Stimulated activated memory B cell treated with anti-CD40 and anti-IgM and Interleukin-4, amounts not matched to agents 10 μg/mL and 1 μg/mL and 100 μg/mL, for 72 hours (primary cell): ENCODE measurements at regions not wholly inside any gene's neighbourhood (a gene's known extent, or its start where the extent isn't known, plus 50 kb on each side); places are given as distances from the start of the nearest gene placed in this dataset.
"Not testable (repeated sequence)": the region's sequence is repeated elsewhere in the genome, so short reads cannot be mapped to it uniquely, and the experiment has no call there.

Source experiments
- ATAC-seq: fragments of 150-1000 bp; cut with Tn5 transposase; 2 replicates; pipeline ENCODE4 v1.10.0; 2021
- H3K27ac Mint-ChIP-seq: one replicate; pipeline ENCODE4 v1.8.0; 2022; ENCODE audit warnings: mild to moderate bottlenecking, mixed read lengths
- H3K27me3 Mint-ChIP-seq: one replicate; pipeline ENCODE4 v1.8.0; 2022; ENCODE audit warnings: mixed read lengths
- H3K36me3 Mint-ChIP-seq: one replicate; pipeline ENCODE4 v1.8.0; 2022; ENCODE audit warnings: mixed read lengths
- H3K4me1 Mint-ChIP-seq: one replicate; pipeline ENCODE4 v1.8.0; 2022; ENCODE audit warnings: mixed read lengths
- H3K4me3 Mint-ChIP-seq: one replicate; pipeline ENCODE4 v1.8.0; 2022; ENCODE audit warnings: mild to moderate bottlenecking, moderate library complexity, mixed read lengths
- H3K9me3 Mint-ChIP-seq: one replicate; pipeline ENCODE4 v1.8.0; 2022; ENCODE audit warnings: mixed read lengths

DNA sequence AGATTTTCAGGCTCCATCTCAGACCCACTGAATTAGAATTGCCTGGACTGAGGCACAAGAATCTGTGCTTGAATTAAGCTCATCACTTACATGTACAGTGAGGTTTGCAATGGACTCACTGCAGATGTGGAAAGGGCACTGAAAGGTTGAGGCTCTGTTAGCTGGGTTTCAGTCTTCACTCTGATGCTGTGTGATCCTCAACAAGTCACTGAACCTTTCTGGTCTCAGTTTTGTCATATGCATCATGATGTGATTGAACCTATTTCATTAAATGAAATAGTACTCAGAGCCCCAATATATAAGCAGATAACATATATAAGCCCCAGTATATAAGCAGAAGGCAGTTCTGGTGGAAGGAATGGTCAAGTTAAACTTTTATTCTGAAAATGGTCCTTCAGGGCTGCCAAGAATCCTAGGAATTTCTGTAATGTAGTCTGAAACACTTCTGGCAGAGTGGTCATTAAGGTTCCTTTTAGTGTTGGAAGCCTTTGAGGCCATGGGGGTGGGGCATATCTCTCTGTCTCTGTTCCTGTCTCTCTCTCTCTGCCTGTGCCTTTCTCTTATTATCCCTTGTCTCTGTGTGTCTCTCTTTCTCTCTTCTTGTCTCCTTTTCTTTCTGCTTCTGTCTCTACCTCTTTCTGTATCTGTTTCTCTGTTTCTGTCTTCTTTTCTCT is 110.4 kb downstream of the ADCYAP1 start:
- no peak for ATAC-seq
- H3K27me3 Mint-ChIP-seq, result no peaks in the 10 kb centered on the region
- no peaks in the 10 kb centered on the region for H3K9me3 Mint-ChIP-seq
- no peaks in the 10 kb centered on the region for H3K4me1 Mint-ChIP-seq
- H3K27ac Mint-ChIP-seq, result no peak overlapping the region
- no peaks in the 10 kb centered on the region for H3K36me3 Mint-ChIP-seq
- H3K4me3 Mint-ChIP-seq, result no peak overlapping the region

DNA sequence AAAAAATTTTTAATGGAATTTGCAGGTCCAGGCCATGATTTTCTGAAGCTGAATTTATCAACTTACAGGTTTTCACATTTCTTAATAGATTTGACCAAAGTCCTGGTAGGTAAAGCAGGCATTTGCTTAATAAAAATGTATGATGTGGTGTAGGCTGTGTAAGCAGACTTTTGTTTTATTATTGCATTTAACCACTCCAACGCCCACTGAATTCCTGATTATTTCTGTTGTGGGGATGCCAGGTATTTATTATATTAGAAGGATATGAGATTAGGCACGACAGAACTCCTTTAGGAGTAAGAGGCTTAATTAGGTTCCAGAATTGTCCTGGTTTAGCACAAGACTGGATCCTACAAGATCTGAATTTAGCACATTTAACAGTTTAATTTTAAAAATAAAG is 111.1 kb downstream of the ADCYAP1 start:
- Mint-ChIP-seq H3K27me3 (no peaks in the 10 kb centered on the region), H3K4me1 (no peaks in the 10 kb centered on the region), H3K9me3 (no peaks in the 10 kb centered on the region), H3K36me3 (no peaks in the 10 kb centered on the region), H3K27ac (no peak overlapping the region), H3K4me3 (no peak overlapping the region)
- ATAC-seq, result no peak

- Mint-ChIP-seq H3K27ac (no peak overlapping the region), H3K36me3 (no peaks in the 10 kb centered on the region), H3K4me1 (no peaks in the 10 kb centered on the region), H3K9me3 (no peaks in the 10 kb centered on the region), H3K27me3 (no peaks in the 10 kb centered on the region), H3K4me3 (no peak overlapping the region)
- no peak for ATAC-seq
Observed at GRCh38 chr18:1017227-1018058, 112.8 kb downstream of the ADCYAP1 start.

GRCh38 chr18:1018181-1018681 is 113.6 kb downstream of the ADCYAP1 start:
- Mint-ChIP-seq H3K36me3 (no peaks in the 10 kb centered on the region), H3K27ac (no peak overlapping the region), H3K9me3 (no peaks in the 10 kb centered on the region), H3K27me3 (no peaks in the 10 kb centered on the region), H3K4me1 (no peaks in the 10 kb centered on the region), H3K4me3 (no peak overlapping the region)
- no peak for ATAC-seq

DNA sequence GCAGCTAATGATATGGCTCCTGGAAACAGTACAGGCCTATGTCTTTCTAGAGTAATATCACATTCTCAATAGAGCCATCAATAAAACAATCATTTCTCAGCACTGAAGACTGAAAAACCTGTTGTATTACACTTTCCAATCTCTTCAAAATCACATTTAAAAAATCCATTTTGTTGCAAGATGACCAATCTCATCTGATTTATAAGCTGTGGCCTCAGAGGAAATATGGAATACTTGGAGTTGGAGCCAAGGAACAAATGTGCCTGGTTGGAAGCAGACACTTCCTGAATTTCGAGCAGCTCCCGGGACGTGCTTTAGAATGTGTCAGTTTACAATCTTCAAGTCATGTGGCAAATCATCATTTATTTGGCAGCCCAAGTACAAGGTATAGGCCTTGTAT is 114.5 kb downstream of the ADCYAP1 start:
- no peaks in the 10 kb centered on the region for H3K9me3 Mint-ChIP-seq
- no peaks in the 10 kb centered on the region for H3K27me3 Mint-ChIP-seq
- no peak overlapping the region for H3K4me3 Mint-ChIP-seq
- H3K27ac Mint-ChIP-seq, result no peak overlapping the region
- H3K4me1 Mint-ChIP-seq, result no peaks in the 10 kb centered on the region
- no peak for ATAC-seq
- H3K36me3 Mint-ChIP-seq, result no peaks in the 10 kb centered on the region

DNA sequence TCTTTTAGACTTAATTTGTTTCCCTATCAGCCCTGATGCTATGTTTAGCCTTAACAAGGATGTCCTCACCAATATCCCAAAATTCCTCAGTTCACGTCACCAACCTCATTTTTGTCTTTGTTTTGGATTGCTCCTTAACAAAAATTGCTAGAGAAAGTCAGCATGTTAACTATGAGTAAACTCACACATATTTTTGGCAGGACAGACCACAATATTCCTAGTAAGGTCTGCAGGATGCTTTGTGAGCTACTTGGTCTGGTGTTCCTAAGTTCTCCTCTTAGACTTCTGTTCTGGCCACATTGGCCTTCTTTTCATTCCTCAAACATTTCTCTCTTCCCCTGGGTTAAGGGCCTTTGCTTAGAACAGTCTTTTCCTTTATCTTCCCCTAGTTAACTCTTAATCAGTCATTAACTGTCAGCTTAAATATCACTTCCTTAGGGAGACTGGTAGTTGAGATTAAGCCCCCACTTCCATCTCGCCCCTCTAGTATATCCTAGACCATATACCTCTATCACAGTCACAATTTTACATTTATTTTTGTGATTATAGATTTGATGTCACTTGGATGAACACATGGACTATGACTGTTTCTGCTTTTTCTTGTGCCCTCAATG is 116.2 kb downstream of the ADCYAP1 start:
- Mint-ChIP-seq H3K4me1 (no peaks in the 10 kb centered on the region), H3K4me3 (no peak overlapping the region), H3K27me3 (no peaks in the 10 kb centered on the region), H3K36me3 (no peaks in the 10 kb centered on the region), H3K9me3 (no peaks in the 10 kb centered on the region), H3K27ac (no peak overlapping the region)
- no peak for ATAC-seq

DNA sequence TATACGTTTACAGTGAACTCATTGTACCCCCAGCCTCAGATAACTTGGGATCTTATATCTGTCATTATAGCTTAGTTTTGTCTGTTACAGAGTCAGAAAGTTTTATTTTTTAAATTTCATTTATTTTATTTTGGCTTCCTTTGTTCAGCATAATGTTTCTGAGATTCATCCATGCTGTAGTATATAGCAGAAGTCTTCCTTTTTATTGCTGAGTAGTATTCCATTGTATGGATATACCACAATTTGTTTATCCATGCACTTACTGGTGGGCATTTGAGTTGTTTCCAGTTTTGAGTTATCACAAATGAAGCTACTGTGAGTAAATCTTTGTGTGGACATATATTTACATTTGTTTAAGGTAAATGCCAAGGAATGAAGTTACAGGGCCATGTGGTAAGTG is 122.3 kb downstream of the ADCYAP1 start:
- no peak overlapping the region for H3K27ac Mint-ChIP-seq
- H3K9me3 Mint-ChIP-seq, result peaks cover 12% of the 10 kb centered on the region
- ATAC-seq, result no peak
- H3K4me3 Mint-ChIP-seq, result no peak overlapping the region
- H3K27me3 Mint-ChIP-seq, result no peaks in the 10 kb centered on the region
- H3K36me3 Mint-ChIP-seq, result no peaks in the 10 kb centered on the region
- H3K4me1 Mint-ChIP-seq, result no peaks in the 10 kb centered on the region

GRCh38 chr18:1033092-1033491 is 128.4 kb downstream of the ADCYAP1 start:
- H3K36me3 Mint-ChIP-seq, H3K27ac Mint-ChIP-seq, H3K27me3 Mint-ChIP-seq, H3K4me3 Mint-ChIP-seq, ATAC-seq, H3K4me1 Mint-ChIP-seq: not testable (repeated sequence)
- H3K9me3 Mint-ChIP-seq, result peaks cover 14% of the 10 kb centered on the region

DNA sequence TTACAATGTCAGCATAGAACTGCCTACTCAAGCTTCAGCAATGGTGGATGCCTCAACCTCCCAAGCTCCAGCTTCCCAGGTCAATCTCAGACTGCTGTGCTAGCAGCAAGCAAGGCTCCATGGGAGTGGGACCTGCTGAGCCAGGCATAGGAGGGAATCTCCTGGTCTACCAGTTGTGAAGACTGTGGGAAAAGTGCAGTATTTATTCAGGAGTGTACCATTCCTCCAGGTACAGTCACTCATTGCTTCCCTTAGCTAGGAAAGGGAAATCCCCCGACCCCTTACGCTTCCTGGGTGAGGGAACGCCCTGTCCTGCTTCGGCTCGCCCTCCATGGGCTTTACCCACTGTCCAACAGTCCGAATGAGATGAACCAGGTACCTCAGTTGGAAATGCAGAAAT is 130.3 kb downstream of the ADCYAP1 start:
- no peak for ATAC-seq
- Mint-ChIP-seq H3K27me3 (no peaks in the 10 kb centered on the region), H3K4me1 (no peaks in the 10 kb centered on the region), H3K36me3 (no peaks in the 10 kb centered on the region), H3K27ac (no peak overlapping the region), H3K9me3 (peaks cover 11% of the 10 kb centered on the region), H3K4me3 (no peak overlapping the region)

DNA sequence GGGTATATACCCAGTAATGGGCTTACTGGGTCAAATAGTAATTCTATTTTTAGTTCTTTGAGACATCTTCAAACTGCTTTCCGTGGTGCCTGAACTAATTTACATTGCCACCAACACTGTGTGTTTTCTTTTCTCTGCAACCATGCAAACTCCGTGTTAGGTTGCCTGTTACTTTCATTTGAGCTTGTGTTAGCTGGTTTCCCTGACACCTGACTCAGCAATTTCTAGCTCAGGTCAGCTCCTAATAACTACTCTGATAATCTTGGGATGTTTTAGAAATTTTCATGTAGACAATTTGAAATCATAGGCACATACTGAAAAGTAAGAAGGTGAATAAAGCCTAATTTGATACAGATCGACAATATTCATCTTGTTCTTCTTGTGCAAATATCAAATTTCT is 132.3 kb downstream of the ADCYAP1 start:
- no peak overlapping the region for H3K27ac Mint-ChIP-seq
- H3K4me3 Mint-ChIP-seq, result no peak overlapping the region
- ATAC-seq, result no peak
- H3K4me1 Mint-ChIP-seq, result no peaks in the 10 kb centered on the region
- no peaks in the 10 kb centered on the region for H3K36me3 Mint-ChIP-seq
- no peaks in the 10 kb centered on the region for H3K27me3 Mint-ChIP-seq
- H3K9me3 Mint-ChIP-seq, result peaks cover 4% of the 10 kb centered on the region

GRCh38 chr18:1037776-1038175 is 133.1 kb downstream of the ADCYAP1 start:
- no peaks in the 10 kb centered on the region for H3K36me3 Mint-ChIP-seq
- peaks cover 3% of the 10 kb centered on the region for H3K9me3 Mint-ChIP-seq
- H3K4me3 Mint-ChIP-seq, result no peak overlapping the region
- no peak overlapping the region for H3K27ac Mint-ChIP-seq
- H3K27me3 Mint-ChIP-seq, result no peaks in the 10 kb centered on the region
- no peak for ATAC-seq
- no peaks in the 10 kb centered on the region for H3K4me1 Mint-ChIP-seq

- H3K27me3 Mint-ChIP-seq, result no peaks in the 10 kb centered on the region
- H3K4me3 Mint-ChIP-seq, result no peak overlapping the region
- H3K4me1 Mint-ChIP-seq, result no peaks in the 10 kb centered on the region
- ATAC-seq, result no peak
- no peaks in the 10 kb centered on the region for H3K36me3 Mint-ChIP-seq
- no peak overlapping the region for H3K27ac Mint-ChIP-seq
- peaks cover 10% of the 10 kb centered on the region for H3K9me3 Mint-ChIP-seq
Observed at GRCh38 chr18:1039421-1039820, 134.8 kb downstream of the ADCYAP1 start.

GRCh38 chr18:1043039-1043438 is 138.4 kb downstream of the ADCYAP1 start:
- not testable (repeated sequence) for H3K4me1 Mint-ChIP-seq, H3K27me3 Mint-ChIP-seq, ATAC-seq, H3K36me3 Mint-ChIP-seq, H3K4me3 Mint-ChIP-seq, H3K27ac Mint-ChIP-seq
- peaks cover 13% of the 10 kb centered on the region for H3K9me3 Mint-ChIP-seq

- ATAC-seq, result no peak
- no peak overlapping the region for H3K27ac Mint-ChIP-seq
Observed at GRCh38 chr18:1045658-1046057, 141.0 kb downstream of the ADCYAP1 start.

GRCh38 chr18:1047406-1047805 is 142.7 kb downstream of the ADCYAP1 start:
- Mint-ChIP-seq H3K36me3 (no peaks in the 10 kb centered on the region), H3K9me3 (peaks cover 16% of the 10 kb centered on the region), H3K4me3 (no peak overlapping the region), H3K27me3 (no peaks in the 10 kb centered on the region), H3K4me1 (no peaks in the 10 kb centered on the region), H3K27ac (no peak overlapping the region)
- ATAC-seq, result no peak

More at GRCh38 chr18:1045658-1046057, 141.0 kb downstream of the ADCYAP1 start:
- H3K9me3 Mint-ChIP-seq, result peaks cover 13% of the 10 kb centered on the region
- no peaks in the 10 kb centered on the region for H3K36me3 Mint-ChIP-seq
- no peak overlapping the region for H3K4me3 Mint-ChIP-seq
- no peaks in the 10 kb centered on the region for H3K4me1 Mint-ChIP-seq
- no peaks in the 10 kb centered on the region for H3K27me3 Mint-ChIP-seq

DNA sequence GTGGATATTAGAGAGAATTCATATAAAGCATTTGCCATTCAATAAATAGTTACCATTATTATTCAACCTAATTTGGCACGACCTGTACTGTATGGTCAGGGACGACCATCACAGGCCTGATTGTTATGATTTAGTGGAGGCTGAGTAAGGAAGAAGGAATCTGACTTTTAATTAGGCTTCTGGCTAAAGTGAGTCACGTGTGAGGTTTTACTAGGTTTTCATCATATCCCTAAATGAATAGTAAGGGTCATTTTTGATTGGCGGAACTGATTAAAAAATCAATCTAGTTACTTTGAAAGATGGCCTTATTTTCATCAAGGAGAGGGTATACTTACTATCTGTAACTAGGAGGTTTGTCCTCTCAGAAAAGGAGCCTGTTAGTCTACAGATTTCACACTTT is 143.4 kb downstream of the ADCYAP1 start:
- Mint-ChIP-seq H3K4me1 (no peaks in the 10 kb centered on the region), H3K36me3 (no peaks in the 10 kb centered on the region), H3K9me3 (peaks cover 15% of the 10 kb centered on the region), H3K27ac (no peak overlapping the region), H3K4me3 (no peak overlapping the region), H3K27me3 (no peaks in the 10 kb centered on the region)
- ATAC-seq, result no peak
